Osteoblast (primary cell): ENCODE measurements at regions not wholly inside any gene's neighbourhood (a gene's known extent, or its start where the extent isn't known, plus 50 kb on each side); places are given as distances from the start of the nearest gene placed in this dataset.
A peak's percentile ranks its signal among the peaks of the same experiment; 100 is the strongest.

Experiments used
- DNase-seq: peaks from one replicate; pipeline ENCODE4 v3.0.0; 2011; ENCODE audit warnings: low spot score, mixed read lengths; ENCODE audit not compliant: insufficient read length; ENCODE audit errors: missing footprints
- H2AFZ ChIP-seq: 2 replicates; pipeline ENCODE4 v1.6.0; 2011; ENCODE audit warnings: mild to moderate bottlenecking, low read length
- H3K27ac ChIP-seq: 2 replicates; pipeline ENCODE4 v1.5.1; 2011; ENCODE audit warnings: mild to moderate bottlenecking, low read depth, low read length, moderate library complexity
- H3K27me3 ChIP-seq: 2 replicates; pipeline ENCODE4 v1.6.0; 2012; ENCODE audit warnings: mild to moderate bottlenecking, control low read depth, inconsistent platforms, low read length, moderate library complexity; ENCODE audit not compliant: insufficient read depth
- H3K36me3 ChIP-seq: 2 replicates; pipeline ENCODE4 v1.5.1; 2011; ENCODE audit warnings: mild to moderate bottlenecking, low read length, control low read depth, moderate library complexity; ENCODE audit not compliant: insufficient read depth
- H3K4me1 ChIP-seq: 2 replicates; pipeline ENCODE4 v1.5.1; 2011; ENCODE audit warnings: mild to moderate bottlenecking, low read length, control low read depth, moderate library complexity; ENCODE audit not compliant: insufficient read depth
- H3K4me2 ChIP-seq: 2 replicates; pipeline ENCODE4 v1.6.0; 2011; ENCODE audit warnings: mild to moderate bottlenecking, low read length; ENCODE audit not compliant: insufficient read depth
- H3K4me3 ChIP-seq: fragments of 200-600 bp; sonication (generic); 3 replicates; pipeline ENCODE4 v1.5.1; 2012; ENCODE audit warnings: mild to moderate bottlenecking, low read length, inconsistent platforms; ENCODE audit not compliant: insufficient read depth
- H3K79me2 ChIP-seq: 2 replicates; pipeline ENCODE4 v1.6.0; 2012; ENCODE audit warnings: mild to moderate bottlenecking, low read length, control low read depth, inconsistent platforms; ENCODE audit not compliant: insufficient read depth
- H3K9me3 ChIP-seq: 2 replicates; pipeline ENCODE4 v1.5.1; 2011; ENCODE audit warnings: low read depth, low read length, control low read depth
- H4K20me1 ChIP-seq: 2 replicates; pipeline ENCODE4 v1.6.0; 2012; ENCODE audit warnings: mild to moderate bottlenecking, low read length, control low read depth; ENCODE audit not compliant: insufficient read depth
- TF ChIP-seq, protein P1 (sequence below): IDR thresholded peaks from 2 replicates; pipeline ENCODE4 v1.5.1; 2011; ENCODE audit warnings: mild to moderate bottlenecking, low read depth, low read length, moderate library complexity; ENCODE audit errors: extremely low read depth

DNA sequence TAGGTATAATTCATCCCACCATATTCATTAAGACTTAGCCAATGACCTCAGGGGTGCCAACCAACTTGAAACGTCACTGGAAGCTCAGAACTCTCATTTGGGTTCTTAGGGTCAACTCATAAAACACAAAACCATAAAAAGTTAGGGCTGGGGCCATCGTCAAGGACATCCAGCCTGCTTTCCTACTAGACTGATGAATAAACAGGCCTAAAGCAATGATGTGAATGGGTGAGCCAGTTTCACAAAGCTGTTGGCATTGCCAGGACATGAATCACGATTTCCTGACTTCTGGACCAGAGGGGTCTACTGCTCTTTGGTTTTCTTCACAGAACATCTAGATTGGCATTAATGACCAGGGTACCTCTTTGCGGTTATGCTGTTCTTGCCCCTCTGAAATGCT is 64.7 kb downstream of the EOMES start:
- H3K27me3 ChIP-seq, result no peaks in the 10 kb centered on the region
- peaks cover 20% of the 10 kb centered on the region for H3K4me1 ChIP-seq
- H3K27ac ChIP-seq, result peak overlapping the region; percentile 73
- H3K36me3 ChIP-seq, result no peaks in the 10 kb centered on the region
- H3K9me3 ChIP-seq, result no peaks in the 10 kb centered on the region
- peak overlapping the region; percentile 43 for H2AFZ ChIP-seq
- peak; percentile 53 for DNase-seq
- H3K79me2 ChIP-seq, result no peaks in the 10 kb centered on the region
- TF ChIP-seq, protein P1, sequence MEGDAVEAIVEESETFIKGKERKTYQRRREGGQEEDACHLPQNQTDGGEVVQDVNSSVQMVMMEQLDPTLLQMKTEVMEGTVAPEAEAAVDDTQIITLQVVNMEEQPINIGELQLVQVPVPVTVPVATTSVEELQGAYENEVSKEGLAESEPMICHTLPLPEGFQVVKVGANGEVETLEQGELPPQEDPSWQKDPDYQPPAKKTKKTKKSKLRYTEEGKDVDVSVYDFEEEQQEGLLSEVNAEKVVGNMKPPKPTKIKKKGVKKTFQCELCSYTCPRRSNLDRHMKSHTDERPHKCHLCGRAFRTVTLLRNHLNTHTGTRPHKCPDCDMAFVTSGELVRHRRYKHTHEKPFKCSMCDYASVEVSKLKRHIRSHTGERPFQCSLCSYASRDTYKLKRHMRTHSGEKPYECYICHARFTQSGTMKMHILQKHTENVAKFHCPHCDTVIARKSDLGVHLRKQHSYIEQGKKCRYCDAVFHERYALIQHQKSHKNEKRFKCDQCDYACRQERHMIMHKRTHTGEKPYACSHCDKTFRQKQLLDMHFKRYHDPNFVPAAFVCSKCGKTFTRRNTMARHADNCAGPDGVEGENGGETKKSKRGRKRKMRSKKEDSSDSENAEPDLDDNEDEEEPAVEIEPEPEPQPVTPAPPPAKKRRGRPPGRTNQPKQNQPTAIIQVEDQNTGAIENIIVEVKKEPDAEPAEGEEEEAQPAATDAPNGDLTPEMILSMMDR, result no peak
- H4K20me1 ChIP-seq, result no peaks in the 10 kb centered on the region
- no peak overlapping the region for H3K4me3 ChIP-seq
- no peak overlapping the region for H3K4me2 ChIP-seq

DNA sequence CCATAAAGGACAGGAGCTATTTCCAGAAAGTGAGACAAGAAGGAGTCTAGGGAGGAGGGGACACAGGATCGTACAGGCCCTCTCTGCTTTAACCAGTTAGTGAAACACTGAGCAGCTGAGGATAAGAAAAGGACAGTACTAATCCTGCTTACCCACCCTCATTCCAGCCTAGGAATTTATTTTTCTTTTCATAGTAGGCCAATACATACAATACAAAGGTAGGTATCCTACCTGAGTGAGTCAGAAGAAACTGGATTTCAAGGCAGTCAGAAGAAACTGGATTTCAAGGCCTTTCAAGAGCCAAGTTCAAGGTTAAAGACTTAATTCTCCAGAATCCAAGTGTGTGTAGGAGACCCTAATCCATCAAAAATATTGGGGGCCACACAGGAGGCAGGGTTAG is 65.3 kb downstream of the EOMES start:
- Histone ChIP-seq H3K27ac (peak overlapping the region; percentile 73), H2AFZ (no peak overlapping the region), H3K9me3 (no peaks in the 10 kb centered on the region), H3K4me3 (no peak overlapping the region), H3K4me1 (peaks cover 20% of the 10 kb centered on the region), H3K79me2 (no peaks in the 10 kb centered on the region), H3K4me2 (no peak overlapping the region), H3K36me3 (no peaks in the 10 kb centered on the region), H4K20me1 (no peaks in the 10 kb centered on the region), H3K27me3 (no peaks in the 10 kb centered on the region)
- DNase-seq, result no peak
- TF ChIP-seq, protein P1, result no peak

DNA sequence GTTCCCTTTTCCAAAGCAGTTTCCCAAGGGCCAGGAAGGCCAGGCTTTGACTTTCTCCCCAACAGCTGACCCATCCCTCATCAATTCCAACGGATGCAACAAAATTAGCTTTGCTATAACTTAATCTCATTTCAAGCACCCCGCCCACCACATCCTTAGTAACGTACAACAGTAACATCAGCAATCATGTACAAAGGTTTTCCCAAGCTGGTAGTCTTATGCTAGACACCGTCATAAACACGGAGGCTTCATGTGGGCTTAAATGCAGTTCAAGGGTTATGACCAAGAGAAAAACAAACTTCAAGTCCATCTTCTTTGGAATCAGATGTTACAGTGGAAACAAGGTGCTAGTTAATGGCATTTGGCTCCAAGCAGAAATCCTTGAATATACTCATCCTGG is 66.6 kb downstream of the EOMES start:
- Histone ChIP-seq H3K4me3 (no peak overlapping the region), H3K27me3 (no peaks in the 10 kb centered on the region), H2AFZ (no peak overlapping the region), H3K79me2 (no peaks in the 10 kb centered on the region), H4K20me1 (no peaks in the 10 kb centered on the region), H3K4me1 (peaks cover 20% of the 10 kb centered on the region), H3K36me3 (no peaks in the 10 kb centered on the region), H3K27ac (no peak overlapping the region), H3K4me2 (no peak overlapping the region), H3K9me3 (no peaks in the 10 kb centered on the region)
- TF ChIP-seq, protein P1, result no peak
- no peak for DNase-seq

DNA sequence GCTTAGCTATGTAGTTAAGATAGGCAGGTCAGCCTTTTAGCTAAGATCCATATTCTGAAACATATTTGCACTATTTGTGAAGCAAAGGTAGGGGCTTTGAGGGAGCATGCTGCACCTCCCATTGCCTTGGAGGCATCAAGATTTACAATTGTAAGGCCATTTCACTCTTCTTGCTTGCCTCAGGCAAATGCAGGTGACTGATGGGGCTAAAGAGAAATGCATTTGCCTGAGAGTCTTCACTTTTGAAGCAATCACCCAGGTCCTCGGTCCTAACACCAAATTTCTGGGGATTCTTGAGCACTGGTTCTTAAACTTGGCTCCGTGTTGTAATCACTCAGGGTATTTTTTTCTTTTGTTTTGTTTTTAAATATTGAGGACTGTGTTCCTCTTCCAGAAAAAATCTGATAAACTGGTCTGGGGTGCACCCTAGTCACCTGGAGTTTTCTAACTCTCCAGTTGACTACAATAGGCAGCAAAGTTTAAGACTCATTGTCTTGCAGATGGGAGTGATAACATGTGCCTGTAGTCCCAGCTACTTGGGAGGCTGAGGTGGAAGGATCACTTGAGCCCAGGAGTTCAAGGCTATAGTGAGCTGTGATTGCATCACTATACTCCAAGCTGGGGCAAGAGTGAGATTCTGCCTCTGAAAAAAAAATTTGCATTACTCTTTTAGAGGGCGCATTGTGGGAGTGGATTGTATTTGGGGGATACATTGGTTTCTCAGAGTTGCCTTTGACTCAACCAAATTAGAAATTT is 68.1 kb downstream of the EOMES start:
- no peaks in the 10 kb centered on the region for H3K79me2 ChIP-seq
- no peaks in the 10 kb centered on the region for H3K36me3 ChIP-seq
- H3K27me3 ChIP-seq, result no peaks in the 10 kb centered on the region
- no peaks in the 10 kb centered on the region for H3K9me3 ChIP-seq
- peaks cover 15% of the 10 kb centered on the region for H3K4me1 ChIP-seq
- no peak overlapping the region for H2AFZ ChIP-seq
- TF ChIP-seq, protein P1, result no peak
- H3K27ac ChIP-seq, result no peak overlapping the region
- DNase-seq, result no peak
- no peak overlapping the region for H3K4me2 ChIP-seq
- no peak overlapping the region for H3K4me3 ChIP-seq
- H4K20me1 ChIP-seq, result no peaks in the 10 kb centered on the region
